DOHH2 (cell line): ENCODE measurements at regions not wholly inside any gene's neighbourhood (a gene's known extent, or its start where the extent isn't known, plus 50 kb on each side); places are given as distances from the start of the nearest gene placed in this dataset.

Experiments
- H3F3A ChIP-seq: fragments of 200-600 bp; sonication (generic), shearing (Covaris generic); 2 replicates; pipeline ENCODE4 v1.6.0; 2016; ENCODE audit warnings: antibody characterized with exemption, mild to moderate bottlenecking; ENCODE audit not compliant: control insufficient read depth, insufficient read depth
- H3K27ac ChIP-seq: fragments of 200-600 bp; sonication (generic); 2 replicates; pipeline ENCODE4 v1.5.1; 2014; ENCODE audit warnings: low read depth, mild to moderate bottlenecking, low read length, moderate library complexity
- H3K27me3 ChIP-seq: fragments of 200-600 bp; sonication (generic); 2 replicates; pipeline ENCODE4 v1.6.1; 2014; ENCODE audit warnings: mild to moderate bottlenecking, low read length, mixed read lengths; ENCODE audit not compliant: control insufficient read depth
- H3K36me3 ChIP-seq: fragments of 200-600 bp; sonication (generic); 2 replicates; pipeline ENCODE4 v1.6.1; 2014; ENCODE audit warnings: mild to moderate bottlenecking, low read length, moderate library complexity, mixed read lengths; ENCODE audit not compliant: control insufficient read depth
- H3K4me1 ChIP-seq: fragments of 200-600 bp; sonication (generic); 2 replicates; pipeline ENCODE4 v1.6.1; 2014; ENCODE audit warnings: mild to moderate bottlenecking, low read length, mixed read lengths; ENCODE audit not compliant: control insufficient read depth
- H3K4me2 ChIP-seq: fragments of 200-600 bp; sonication (generic); 2 replicates; pipeline ENCODE4 v1.6.0; 2014; ENCODE audit warnings: mild to moderate bottlenecking, low read length, moderate library complexity
- H3K4me3 ChIP-seq: fragments of 200-600 bp; sonication (generic); 2 replicates; pipeline ENCODE4 v1.5.1; 2014; ENCODE audit warnings: mild to moderate bottlenecking, low read length, mixed read lengths
- H3K79me2 ChIP-seq: fragments of 200-600 bp; sonication (generic); 2 replicates; pipeline ENCODE4 v1.6.1; 2014; ENCODE audit warnings: mild to moderate bottlenecking, low read length, mixed read lengths; ENCODE audit not compliant: control insufficient read depth
- H3K9me2 ChIP-seq: fragments of 200-600 bp; sonication (generic); replicated peaks from 2 replicates; pipeline ENCODE4 v1.6.1; 2014; ENCODE audit warnings: mild to moderate bottlenecking, low read length, mixed read lengths; ENCODE audit not compliant: control insufficient read depth
- H3K9me3 ChIP-seq: fragments of 200-600 bp; sonication (generic); 2 replicates; pipeline ENCODE4 v1.6.1; 2014; ENCODE audit warnings: antibody characterized with exemption, low read length, mixed read lengths; ENCODE audit not compliant: control insufficient read depth, insufficient read depth
- H4K20me1 ChIP-seq: fragments of 200-600 bp; sonication (generic); 2 replicates; pipeline ENCODE4 v1.6.0; 2014; ENCODE audit warnings: low read depth, mild to moderate bottlenecking, antibody characterized with exemption, low read length, moderate library complexity; ENCODE audit not compliant: control insufficient read depth, insufficient read depth
- EZH2phosphoT487 ChIP-seq: fragments of 200-600 bp; sonication (generic); IDR thresholded peaks from 2 replicates; pipeline ENCODE4 v1.6.1; 2017; ENCODE audit warnings: borderline replicate concordance, mild to moderate bottlenecking, antibody characterized with exemption, low read length, moderate library complexity, mixed read lengths
- TF ChIP-seq, protein P1 (sequence below): fragments of 200-600 bp; sonication (generic); IDR thresholded peaks from one replicate; pipeline ENCODE4 v1.5.1; 2014; ENCODE audit warnings: antibody characterized with exemption, mild to moderate bottlenecking, low read depth, low read length; ENCODE audit not compliant: poor library complexity, severe bottlenecking

DNA sequence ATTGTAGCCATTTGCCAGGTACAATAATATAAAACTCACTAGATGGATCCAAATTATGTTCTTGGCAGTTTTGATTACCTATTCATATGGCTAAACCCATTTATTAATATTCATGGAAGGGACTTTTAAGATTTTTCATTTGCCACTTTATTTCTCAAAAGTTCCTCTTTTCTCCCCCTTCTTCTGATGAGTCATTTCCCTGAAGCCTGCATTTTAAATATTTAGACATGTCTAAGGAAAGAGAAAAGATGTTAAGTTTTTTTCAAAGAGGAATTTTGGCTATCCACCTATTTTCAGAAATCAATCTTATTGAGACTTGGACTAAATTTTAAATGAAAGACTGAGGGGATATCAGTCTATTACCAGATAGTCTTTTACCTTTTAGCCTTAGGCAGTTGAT, 1189.4 kb downstream of the EFNA5 start:
- H3F3A ChIP-seq = no peaks in the 10 kb centered on the region
- no peaks in the 10 kb centered on the region for H3K36me3 ChIP-seq
- no peak overlapping the region for H3K4me3 ChIP-seq
- H4K20me1 ChIP-seq = no peaks in the 10 kb centered on the region
- H3K9me2 ChIP-seq = no peaks in the 10 kb centered on the region
- H3K79me2 ChIP-seq = no peaks in the 10 kb centered on the region
- no peak overlapping the region for H3K4me2 ChIP-seq
- no peaks in the 10 kb centered on the region for H3K4me1 ChIP-seq
- TF ChIP-seq, protein P1, sequence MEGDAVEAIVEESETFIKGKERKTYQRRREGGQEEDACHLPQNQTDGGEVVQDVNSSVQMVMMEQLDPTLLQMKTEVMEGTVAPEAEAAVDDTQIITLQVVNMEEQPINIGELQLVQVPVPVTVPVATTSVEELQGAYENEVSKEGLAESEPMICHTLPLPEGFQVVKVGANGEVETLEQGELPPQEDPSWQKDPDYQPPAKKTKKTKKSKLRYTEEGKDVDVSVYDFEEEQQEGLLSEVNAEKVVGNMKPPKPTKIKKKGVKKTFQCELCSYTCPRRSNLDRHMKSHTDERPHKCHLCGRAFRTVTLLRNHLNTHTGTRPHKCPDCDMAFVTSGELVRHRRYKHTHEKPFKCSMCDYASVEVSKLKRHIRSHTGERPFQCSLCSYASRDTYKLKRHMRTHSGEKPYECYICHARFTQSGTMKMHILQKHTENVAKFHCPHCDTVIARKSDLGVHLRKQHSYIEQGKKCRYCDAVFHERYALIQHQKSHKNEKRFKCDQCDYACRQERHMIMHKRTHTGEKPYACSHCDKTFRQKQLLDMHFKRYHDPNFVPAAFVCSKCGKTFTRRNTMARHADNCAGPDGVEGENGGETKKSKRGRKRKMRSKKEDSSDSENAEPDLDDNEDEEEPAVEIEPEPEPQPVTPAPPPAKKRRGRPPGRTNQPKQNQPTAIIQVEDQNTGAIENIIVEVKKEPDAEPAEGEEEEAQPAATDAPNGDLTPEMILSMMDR = no peak
- TF ChIP-seq EZH2phosphoT487 = no peak
- no peak overlapping the region for H3K27ac ChIP-seq
- H3K27me3 ChIP-seq = no peaks in the 10 kb centered on the region
- no peaks in the 10 kb centered on the region for H3K9me3 ChIP-seq

DNA sequence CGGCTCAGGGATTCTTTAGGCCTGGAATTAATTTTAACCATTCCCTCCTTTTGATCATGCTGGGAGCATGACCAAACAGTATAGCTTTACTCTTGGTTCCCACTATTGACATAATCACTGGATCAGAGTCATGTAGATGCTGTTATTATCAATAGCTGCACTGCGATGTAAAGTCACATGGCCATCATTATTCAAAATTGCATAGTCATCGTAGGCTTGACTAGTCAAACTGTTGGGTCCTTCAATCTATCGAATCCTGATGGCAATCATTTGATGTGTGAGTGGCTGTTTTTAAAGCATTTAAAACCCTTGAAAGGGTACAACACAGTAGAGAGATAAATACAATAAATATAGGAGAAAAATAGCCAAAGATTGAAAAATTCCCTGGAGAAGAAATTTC, 1194.1 kb downstream of the EFNA5 start:
- no peak overlapping the region for H3K4me3 ChIP-seq
- H3F3A ChIP-seq = no peaks in the 10 kb centered on the region
- H3K27ac ChIP-seq = no peak overlapping the region
- no peaks in the 10 kb centered on the region for H3K9me2 ChIP-seq
- H3K79me2 ChIP-seq = no peaks in the 10 kb centered on the region
- H3K9me3 ChIP-seq = no peaks in the 10 kb centered on the region
- H3K4me1 ChIP-seq = no peaks in the 10 kb centered on the region
- no peaks in the 10 kb centered on the region for H3K27me3 ChIP-seq
- TF ChIP-seq, protein P1 = no peak
- no peak for TF ChIP-seq EZH2phosphoT487
- H3K36me3 ChIP-seq = no peaks in the 10 kb centered on the region
- H4K20me1 ChIP-seq = no peaks in the 10 kb centered on the region
- H3K4me2 ChIP-seq = no peak overlapping the region

DNA sequence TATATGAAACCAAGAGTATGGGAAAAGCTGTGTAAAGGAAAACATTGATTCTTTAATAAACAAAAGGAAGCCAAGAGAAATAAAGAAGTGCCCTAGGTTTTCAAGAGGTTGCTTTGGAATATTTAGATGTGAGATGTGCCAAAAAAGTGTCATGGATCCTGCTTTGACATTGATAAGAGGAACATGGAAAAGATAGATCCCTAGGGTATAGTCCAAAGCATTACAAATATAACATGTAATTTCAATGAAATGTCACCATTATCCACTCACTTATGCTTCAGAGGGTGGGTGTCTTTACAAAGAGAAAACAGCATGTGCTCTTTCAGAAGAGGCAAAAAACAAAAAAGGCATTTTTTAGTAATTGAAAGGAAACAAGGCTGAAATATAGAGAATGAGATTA, 1196.7 kb downstream of the EFNA5 start:
- no peaks in the 10 kb centered on the region for H4K20me1 ChIP-seq
- H3K36me3 ChIP-seq = no peaks in the 10 kb centered on the region
- H3K4me3 ChIP-seq = no peak overlapping the region
- no peaks in the 10 kb centered on the region for H3K9me2 ChIP-seq
- no peak overlapping the region for H3K27ac ChIP-seq
- H3K9me3 ChIP-seq = no peaks in the 10 kb centered on the region
- no peaks in the 10 kb centered on the region for H3K79me2 ChIP-seq
- no peaks in the 10 kb centered on the region for H3K27me3 ChIP-seq
- no peaks in the 10 kb centered on the region for H3F3A ChIP-seq
- no peak overlapping the region for H3K4me2 ChIP-seq
- no peaks in the 10 kb centered on the region for H3K4me1 ChIP-seq
- no peak for TF ChIP-seq EZH2phosphoT487
- TF ChIP-seq, protein P1 = no peak

DNA sequence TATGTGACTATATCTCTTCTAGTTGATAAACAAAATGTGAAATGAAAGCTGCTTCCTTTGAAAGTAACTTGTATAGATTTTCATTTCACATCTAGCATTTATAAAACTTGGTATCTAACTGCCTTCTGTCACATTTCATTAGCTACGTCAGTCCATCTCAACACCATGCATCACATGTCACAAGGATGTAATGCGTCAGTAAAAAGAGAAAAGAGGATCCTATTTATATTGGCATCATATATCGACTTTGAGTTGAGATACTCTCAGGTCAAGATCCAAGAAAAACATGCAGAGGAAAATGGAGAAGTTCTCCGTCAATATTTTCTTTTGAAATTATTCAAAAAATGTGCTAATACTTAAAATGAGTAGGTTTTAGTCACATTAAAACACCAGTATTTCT, 1211.2 kb downstream of the EFNA5 start:
- H4K20me1 ChIP-seq = no peaks in the 10 kb centered on the region
- no peaks in the 10 kb centered on the region for H3K9me2 ChIP-seq
- no peak overlapping the region for H3K4me3 ChIP-seq
- no peaks in the 10 kb centered on the region for H3F3A ChIP-seq
- H3K27me3 ChIP-seq = no peaks in the 10 kb centered on the region
- no peak overlapping the region for H3K4me2 ChIP-seq
- H3K36me3 ChIP-seq = no peaks in the 10 kb centered on the region
- no peaks in the 10 kb centered on the region for H3K9me3 ChIP-seq
- no peaks in the 10 kb centered on the region for H3K79me2 ChIP-seq
- no peak for TF ChIP-seq EZH2phosphoT487
- TF ChIP-seq, protein P1 = no peak
- no peak overlapping the region for H3K27ac ChIP-seq
- H3K4me1 ChIP-seq = no peaks in the 10 kb centered on the region
